ENCODE measurements at regions not wholly inside any gene's neighbourhood (a gene's known extent, or its start where the extent isn't known, plus 50 kb on each side); places are given as distances from the start of the nearest gene placed in this dataset.

- no peak for DNase-seq (ENCODE audit: low read depth)
- no peak overlapping the region for H3K4me3 ChIP-seq (ENCODE audit: low read depth, low read length)
- TF ChIP-seq, protein P1, sequence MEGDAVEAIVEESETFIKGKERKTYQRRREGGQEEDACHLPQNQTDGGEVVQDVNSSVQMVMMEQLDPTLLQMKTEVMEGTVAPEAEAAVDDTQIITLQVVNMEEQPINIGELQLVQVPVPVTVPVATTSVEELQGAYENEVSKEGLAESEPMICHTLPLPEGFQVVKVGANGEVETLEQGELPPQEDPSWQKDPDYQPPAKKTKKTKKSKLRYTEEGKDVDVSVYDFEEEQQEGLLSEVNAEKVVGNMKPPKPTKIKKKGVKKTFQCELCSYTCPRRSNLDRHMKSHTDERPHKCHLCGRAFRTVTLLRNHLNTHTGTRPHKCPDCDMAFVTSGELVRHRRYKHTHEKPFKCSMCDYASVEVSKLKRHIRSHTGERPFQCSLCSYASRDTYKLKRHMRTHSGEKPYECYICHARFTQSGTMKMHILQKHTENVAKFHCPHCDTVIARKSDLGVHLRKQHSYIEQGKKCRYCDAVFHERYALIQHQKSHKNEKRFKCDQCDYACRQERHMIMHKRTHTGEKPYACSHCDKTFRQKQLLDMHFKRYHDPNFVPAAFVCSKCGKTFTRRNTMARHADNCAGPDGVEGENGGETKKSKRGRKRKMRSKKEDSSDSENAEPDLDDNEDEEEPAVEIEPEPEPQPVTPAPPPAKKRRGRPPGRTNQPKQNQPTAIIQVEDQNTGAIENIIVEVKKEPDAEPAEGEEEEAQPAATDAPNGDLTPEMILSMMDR (IDR thresholded peaks at IDR 0.05; ENCODE audit: insufficient read depth, low read length) = no peak
Measured at GRCh38 chr12:4024701-4025100, 151.5 kb upstream of the PARP11 start.

DNA sequence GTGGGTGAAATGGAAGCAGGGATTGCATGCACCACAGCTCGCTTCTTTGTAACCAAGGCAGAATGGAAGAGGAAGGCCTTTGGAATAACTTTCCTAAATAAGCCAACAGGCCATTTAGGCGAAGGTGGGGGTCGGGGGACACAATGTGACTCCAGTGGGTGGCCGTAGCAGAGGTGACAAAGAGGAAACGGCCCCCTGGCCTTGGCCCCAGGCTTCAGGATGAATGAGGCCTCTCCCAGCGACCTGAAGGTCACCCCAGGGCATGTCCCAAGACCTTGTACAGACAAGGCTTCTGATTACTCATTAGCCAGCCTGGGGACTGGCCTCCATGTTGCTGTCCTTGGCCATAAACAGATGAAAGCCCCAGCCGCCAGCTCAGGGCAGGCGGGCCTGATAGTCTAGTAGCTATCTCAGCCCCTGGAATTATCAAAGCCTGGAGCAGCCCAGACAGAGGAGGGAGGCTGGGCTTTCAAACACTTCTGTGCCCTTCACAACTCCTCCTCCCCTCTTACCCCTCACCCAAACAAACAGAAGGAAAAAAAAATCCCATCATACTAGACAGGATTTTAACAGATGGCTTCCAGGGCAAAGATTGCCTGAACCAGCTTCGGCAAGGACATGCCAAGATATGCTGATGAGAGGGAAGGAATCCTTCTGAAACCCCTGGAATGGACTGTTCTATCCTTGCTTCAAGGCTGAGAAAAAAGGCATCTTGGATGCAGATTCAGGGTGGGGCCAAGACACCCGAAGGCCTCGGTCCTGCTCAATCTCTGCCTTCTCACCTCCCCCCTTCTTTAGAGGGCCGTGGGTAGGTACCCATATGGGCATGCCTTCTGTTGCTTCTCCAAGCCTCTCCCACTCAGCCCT lies 142.3 kb upstream of the PARP11 start:
- TF ChIP-seq, protein P1 (IDR thresholded peaks at IDR 0.05; ENCODE audit: insufficient read depth, low read length) = no peak
- no peak overlapping the region for H3K4me3 ChIP-seq (ENCODE audit: low read depth, low read length)
- DNase-seq (ENCODE audit: low read depth) = no peak

GRCh38 chr12:4014858-4015224 lies 141.6 kb upstream of the PARP11 start:
- TF ChIP-seq, protein P1 (IDR thresholded peaks at IDR 0.05; ENCODE audit: insufficient read depth, low read length) = no peak
- DNase-seq (ENCODE audit: low read depth) = no peak
- no peak overlapping the region for H3K4me3 ChIP-seq (ENCODE audit: low read depth, low read length)

- DNase-seq (ENCODE audit: low read depth) = no peak
- no peak overlapping the region for H3K4me3 ChIP-seq (ENCODE audit: low read depth, low read length)
- TF ChIP-seq, protein P1 (IDR thresholded peaks at IDR 0.05; ENCODE audit: insufficient read depth, low read length) = no peak
Measured at GRCh38 chr12:4014444-4014843, 141.2 kb upstream of the PARP11 start.

- no peak for DNase-seq (ENCODE audit: low read depth)
Measured at GRCh38 chr12:4012977-4013968, 140.1 kb upstream of the PARP11 start.

GRCh38 chr12:4012073-4012472 lies 138.9 kb upstream of the PARP11 start:
- no peak for DNase-seq (ENCODE audit: low read depth)
- TF ChIP-seq, protein P1 (IDR thresholded peaks at IDR 0.05; ENCODE audit: insufficient read depth, low read length) = no peak
- no peak overlapping the region for H3K4me3 ChIP-seq (ENCODE audit: low read depth, low read length)

More at GRCh38 chr12:4012977-4013968, 140.1 kb upstream of the PARP11 start:
- no peak overlapping the region for H3K4me3 ChIP-seq (ENCODE audit: low read depth, low read length)
- TF ChIP-seq, protein P1 (IDR thresholded peaks at IDR 0.05; ENCODE audit: insufficient read depth, low read length) = no peak

Measured in fibroblast of the aortic adventitia (primary cell).